Activated T-cell treated with anti-CD3 and anti-CD28 coated beads, Interleukin-2, amount 50 U/mL, for 24 hours (primary cell): ENCODE measurements at regions not wholly inside any gene's neighbourhood (a gene's known extent, or its start where the extent isn't known, plus 50 kb on each side); places are given as distances from the start of the nearest gene placed in this dataset.

Experiments used
- DNase-seq: peaks from one replicate; pipeline ENCODE4 v3.0.0-alpha.2; 2020
- H3K27ac Mint-ChIP-seq: 2 replicates; pipeline ENCODE4 v1.8.0; 2020; ENCODE audit warnings: mild to moderate bottlenecking, mixed read lengths
- H3K27me3 Mint-ChIP-seq: 2 replicates; pipeline ENCODE4 v1.8.0; 2020; ENCODE audit warnings: mixed read lengths
- H3K36me3 Mint-ChIP-seq: 2 replicates; pipeline ENCODE4 v1.8.0; 2020; ENCODE audit warnings: low read depth, mixed read lengths
- H3K4me1 Mint-ChIP-seq: 2 replicates; pipeline ENCODE4 v1.8.0; 2020; ENCODE audit warnings: low read depth, mixed read lengths
- H3K4me3 Mint-ChIP-seq: 2 replicates; pipeline ENCODE4 v1.8.0; 2020; ENCODE audit warnings: mild to moderate bottlenecking, moderate library complexity, mixed read lengths
- H3K9me3 Mint-ChIP-seq: 2 replicates; pipeline ENCODE4 v1.8.0; 2020; ENCODE audit warnings: mixed read lengths

- Mint-ChIP-seq H3K4me3 (no peak overlapping the region), H3K4me1 (no peaks in the 10 kb centered on the region), H3K27me3 (peaks cover 21% of the 10 kb centered on the region), H3K27ac (no peak overlapping the region), H3K9me3 (no peaks in the 10 kb centered on the region), H3K36me3 (no peaks in the 10 kb centered on the region)
- no peak for DNase-seq
Observed at GRCh38 chr1:30129421-30130055, 593.8 kb downstream of the MATN1 start.

- Mint-ChIP-seq H3K4me1 (no peaks in the 10 kb centered on the region), H3K27me3 (peaks cover 21% of the 10 kb centered on the region), H3K27ac (no peak overlapping the region), H3K4me3 (no peak overlapping the region), H3K36me3 (no peaks in the 10 kb centered on the region), H3K9me3 (no peaks in the 10 kb centered on the region)
- DNase-seq: no peak
Observed at GRCh38 chr1:30129001-30129408, 594.4 kb downstream of the MATN1 start.

GRCh38 chr1:30126848-30127247 is 596.5 kb downstream of the MATN1 start:
- Mint-ChIP-seq H3K9me3 (no peaks in the 10 kb centered on the region), H3K4me3 (no peak overlapping the region), H3K27ac (no peak overlapping the region), H3K27me3 (peaks cover 18% of the 10 kb centered on the region), H3K4me1 (no peaks in the 10 kb centered on the region), H3K36me3 (no peaks in the 10 kb centered on the region)
- no peak for DNase-seq

GRCh38 chr1:30125821-30126170 is 597.6 kb downstream of the MATN1 start:
- Mint-ChIP-seq H3K36me3 (no peaks in the 10 kb centered on the region), H3K27me3 (peaks cover 15% of the 10 kb centered on the region), H3K9me3 (no peaks in the 10 kb centered on the region), H3K27ac (no peak overlapping the region), H3K4me1 (no peaks in the 10 kb centered on the region), H3K4me3 (no peak overlapping the region)
- DNase-seq: no peak

- DNase-seq: no peak
Observed at GRCh38 chr1:30125021-30125820, 598.2 kb downstream of the MATN1 start.

GRCh38 chr1:30123896-30124295 is 599.5 kb downstream of the MATN1 start:
- no peak overlapping the region for H3K27ac Mint-ChIP-seq

More at GRCh38 chr1:30125021-30125820, 598.2 kb downstream of the MATN1 start:
- Mint-ChIP-seq H3K27me3 (peaks cover 10% of the 10 kb centered on the region), H3K36me3 (no peaks in the 10 kb centered on the region), H3K27ac (no peak overlapping the region), H3K9me3 (no peaks in the 10 kb centered on the region), H3K4me3 (no peak overlapping the region), H3K4me1 (no peaks in the 10 kb centered on the region)

GRCh38 chr1:30123036-30123435 is 600.3 kb downstream of the MATN1 start:
- H3K4me1 Mint-ChIP-seq: no peaks in the 10 kb centered on the region
- no peaks in the 10 kb centered on the region for H3K9me3 Mint-ChIP-seq
- no peak for DNase-seq
- H3K27ac Mint-ChIP-seq: no peak overlapping the region
- H3K27me3 Mint-ChIP-seq: peaks cover 6% of the 10 kb centered on the region
- no peaks in the 10 kb centered on the region for H3K36me3 Mint-ChIP-seq
- H3K4me3 Mint-ChIP-seq: no peak overlapping the region

More at GRCh38 chr1:30123896-30124295, 599.5 kb downstream of the MATN1 start:
- Mint-ChIP-seq H3K4me3 (no peak overlapping the region), H3K9me3 (no peaks in the 10 kb centered on the region), H3K36me3 (no peaks in the 10 kb centered on the region), H3K27me3 (peaks cover 6% of the 10 kb centered on the region), H3K4me1 (no peaks in the 10 kb centered on the region)
- no peak for DNase-seq

- DNase-seq: no peak
- Mint-ChIP-seq H3K27ac (no peak overlapping the region), H3K27me3 (peaks cover 3% of the 10 kb centered on the region), H3K4me3 (no peak overlapping the region), H3K9me3 (no peaks in the 10 kb centered on the region), H3K36me3 (no peaks in the 10 kb centered on the region), H3K4me1 (no peaks in the 10 kb centered on the region)
Observed at GRCh38 chr1:30120245-30121000, 603.0 kb downstream of the MATN1 start.

- Mint-ChIP-seq H3K27ac (no peak overlapping the region), H3K4me3 (no peak overlapping the region), H3K4me1 (no peaks in the 10 kb centered on the region), H3K27me3 (peaks cover 19% of the 10 kb centered on the region), H3K36me3 (no peaks in the 10 kb centered on the region), H3K9me3 (no peaks in the 10 kb centered on the region)
- DNase-seq: no peak
Observed at GRCh38 chr1:30117685-30118084, 605.7 kb downstream of the MATN1 start.

GRCh38 chr1:30111431-30111830 is 612.0 kb downstream of the MATN1 start:
- DNase-seq: no peak
- Mint-ChIP-seq H3K9me3 (no peaks in the 10 kb centered on the region), H3K4me1 (no peaks in the 10 kb centered on the region), H3K36me3 (no peaks in the 10 kb centered on the region), H3K27ac (no peak overlapping the region), H3K4me3 (no peak overlapping the region), H3K27me3 (peaks cover 62% of the 10 kb centered on the region)

GRCh38 chr1:30110846-30111245 is 612.5 kb downstream of the MATN1 start:
- Mint-ChIP-seq H3K4me1 (no peaks in the 10 kb centered on the region), H3K27ac (no peak overlapping the region)

GRCh38 chr1:30109853-30110252 is 613.5 kb downstream of the MATN1 start:
- no peak overlapping the region for H3K4me3 Mint-ChIP-seq
- DNase-seq: no peak
- peaks cover 65% of the 10 kb centered on the region for H3K27me3 Mint-ChIP-seq

More at GRCh38 chr1:30110846-30111245, 612.5 kb downstream of the MATN1 start:
- H3K27me3 Mint-ChIP-seq: peaks cover 62% of the 10 kb centered on the region
- no peak overlapping the region for H3K4me3 Mint-ChIP-seq
- DNase-seq: no peak
- no peaks in the 10 kb centered on the region for H3K9me3 Mint-ChIP-seq
- H3K36me3 Mint-ChIP-seq: no peaks in the 10 kb centered on the region

GRCh38 chr1:30108186-30108585 is 615.2 kb downstream of the MATN1 start:
- Mint-ChIP-seq H3K9me3 (no peaks in the 10 kb centered on the region), H3K27ac (no peak overlapping the region), H3K4me1 (no peaks in the 10 kb centered on the region), H3K27me3 (peaks cover 57% of the 10 kb centered on the region), H3K4me3 (no peak overlapping the region), H3K36me3 (no peaks in the 10 kb centered on the region)
- DNase-seq: no peak

More at GRCh38 chr1:30109853-30110252, 613.5 kb downstream of the MATN1 start:
- Mint-ChIP-seq H3K4me1 (no peaks in the 10 kb centered on the region), H3K9me3 (no peaks in the 10 kb centered on the region), H3K27ac (no peak overlapping the region), H3K36me3 (no peaks in the 10 kb centered on the region)

GRCh38 chr1:30106125-30106524 is 617.3 kb downstream of the MATN1 start:
- Mint-ChIP-seq H3K36me3 (no peaks in the 10 kb centered on the region), H3K9me3 (no peaks in the 10 kb centered on the region), H3K4me1 (no peaks in the 10 kb centered on the region), H3K27ac (no peak overlapping the region), H3K4me3 (no peak overlapping the region), H3K27me3 (peaks cover 41% of the 10 kb centered on the region)
- no peak for DNase-seq

- H3K27ac Mint-ChIP-seq: no peak overlapping the region
- no peak for DNase-seq
- H3K4me3 Mint-ChIP-seq: no peak overlapping the region
- H3K9me3 Mint-ChIP-seq: no peaks in the 10 kb centered on the region
- H3K4me1 Mint-ChIP-seq: no peaks in the 10 kb centered on the region
- H3K27me3 Mint-ChIP-seq: peaks cover 28% of the 10 kb centered on the region
- no peaks in the 10 kb centered on the region for H3K36me3 Mint-ChIP-seq
Observed at GRCh38 chr1:30104551-30104950, 618.8 kb downstream of the MATN1 start.
